NCI-H1105 (cell line): ENCODE measurements at regions not wholly inside any gene's neighbourhood (a gene's known extent, or its start where the extent isn't known, plus 50 kb on each side); places are given as distances from the start of the nearest gene placed in this dataset.
"Not testable (repeated sequence)": the region's sequence is repeated elsewhere in the genome, so short reads cannot be mapped to it uniquely, and the experiment has no call there.

Experiments
- DNase-seq: peaks from one replicate; lab custom pipeline; 2025; lab: John Stamatoyannopoulos, UW

DNA sequence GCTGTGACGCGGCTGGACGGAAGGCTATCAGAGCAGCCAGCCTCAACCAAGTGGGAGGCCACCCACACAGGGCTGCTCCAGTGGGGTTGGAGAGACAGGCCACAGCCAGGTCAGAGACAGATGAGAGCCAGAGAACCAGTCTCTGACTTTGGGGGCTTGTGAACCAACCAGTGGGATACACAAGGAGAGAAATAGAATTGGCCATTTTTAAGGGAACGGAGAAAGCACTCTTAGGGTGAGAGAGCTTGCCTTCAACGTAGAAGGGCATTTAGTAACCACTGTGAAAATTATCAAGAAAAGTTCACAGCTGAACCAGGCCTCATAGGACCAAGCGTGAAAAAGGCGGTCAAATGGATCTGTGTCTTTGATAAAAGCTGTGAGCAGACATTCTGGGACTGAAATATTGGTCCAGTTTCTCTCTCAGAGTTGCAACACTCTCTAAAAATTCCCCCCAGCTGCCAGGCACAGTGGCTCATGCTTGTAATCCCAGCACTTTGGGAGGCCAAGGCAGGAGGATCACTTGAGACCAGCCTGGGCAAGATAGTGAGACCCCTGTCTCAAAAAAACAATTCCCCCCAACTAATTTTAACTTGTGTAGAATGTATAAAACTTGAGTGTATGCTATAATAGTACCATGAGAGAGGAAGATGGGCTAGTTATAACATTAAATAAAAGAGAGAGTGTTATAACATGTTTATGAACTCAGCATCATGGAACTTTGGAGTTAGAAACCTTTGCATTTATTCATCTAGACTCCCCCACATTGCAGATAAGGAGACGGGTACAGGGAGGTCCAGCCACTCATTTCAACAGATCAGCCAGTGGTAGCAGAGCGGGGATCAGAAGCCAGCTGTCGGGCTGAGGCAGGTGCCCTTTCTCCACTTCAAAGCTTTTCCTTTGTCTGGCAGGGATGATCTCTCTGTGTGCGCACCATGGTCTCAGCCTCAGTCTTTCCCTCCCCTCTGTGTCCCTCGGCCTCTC, 132.2 kb downstream of the NPIPB11 start:
- DNase-seq, result not testable (repeated sequence)

DNA sequence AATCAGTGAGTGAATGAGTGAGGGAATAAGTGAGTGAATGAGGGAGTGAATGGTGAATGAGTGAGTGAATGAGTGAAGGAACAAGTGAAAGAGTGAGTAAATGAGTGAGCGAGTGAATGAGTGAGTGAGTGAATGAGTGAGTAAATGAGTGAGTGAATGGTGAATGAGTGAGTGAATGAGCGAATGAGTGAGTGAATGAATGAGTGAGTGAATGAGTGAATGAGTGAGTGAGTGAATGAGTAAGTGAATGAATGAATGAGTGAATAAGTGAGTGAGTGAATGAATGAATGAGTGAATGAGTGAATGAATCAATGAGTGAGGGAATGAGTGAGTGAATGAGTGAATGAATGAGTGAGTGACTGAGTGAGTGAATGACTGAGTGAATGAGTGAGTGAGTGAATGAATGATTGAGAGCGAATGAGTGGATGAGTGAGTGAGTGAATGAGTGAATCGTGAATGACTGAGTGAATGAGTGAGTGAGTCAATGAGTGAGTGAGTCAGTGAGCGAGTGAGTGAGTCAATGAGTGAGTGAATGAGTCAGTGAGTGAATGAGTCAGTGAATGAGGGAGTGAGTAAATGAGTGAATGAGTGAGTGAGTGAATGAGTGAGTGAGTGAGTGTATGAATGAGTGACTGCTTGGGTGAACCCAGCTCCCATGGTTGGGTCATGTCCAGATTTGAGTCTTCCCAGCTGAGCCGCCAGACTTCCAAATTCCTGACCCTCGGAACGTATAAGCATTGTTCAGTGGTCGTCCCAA, 133.0 kb downstream of the NPIPB11 start:
- DNase-seq, result not testable (repeated sequence)

DNA sequence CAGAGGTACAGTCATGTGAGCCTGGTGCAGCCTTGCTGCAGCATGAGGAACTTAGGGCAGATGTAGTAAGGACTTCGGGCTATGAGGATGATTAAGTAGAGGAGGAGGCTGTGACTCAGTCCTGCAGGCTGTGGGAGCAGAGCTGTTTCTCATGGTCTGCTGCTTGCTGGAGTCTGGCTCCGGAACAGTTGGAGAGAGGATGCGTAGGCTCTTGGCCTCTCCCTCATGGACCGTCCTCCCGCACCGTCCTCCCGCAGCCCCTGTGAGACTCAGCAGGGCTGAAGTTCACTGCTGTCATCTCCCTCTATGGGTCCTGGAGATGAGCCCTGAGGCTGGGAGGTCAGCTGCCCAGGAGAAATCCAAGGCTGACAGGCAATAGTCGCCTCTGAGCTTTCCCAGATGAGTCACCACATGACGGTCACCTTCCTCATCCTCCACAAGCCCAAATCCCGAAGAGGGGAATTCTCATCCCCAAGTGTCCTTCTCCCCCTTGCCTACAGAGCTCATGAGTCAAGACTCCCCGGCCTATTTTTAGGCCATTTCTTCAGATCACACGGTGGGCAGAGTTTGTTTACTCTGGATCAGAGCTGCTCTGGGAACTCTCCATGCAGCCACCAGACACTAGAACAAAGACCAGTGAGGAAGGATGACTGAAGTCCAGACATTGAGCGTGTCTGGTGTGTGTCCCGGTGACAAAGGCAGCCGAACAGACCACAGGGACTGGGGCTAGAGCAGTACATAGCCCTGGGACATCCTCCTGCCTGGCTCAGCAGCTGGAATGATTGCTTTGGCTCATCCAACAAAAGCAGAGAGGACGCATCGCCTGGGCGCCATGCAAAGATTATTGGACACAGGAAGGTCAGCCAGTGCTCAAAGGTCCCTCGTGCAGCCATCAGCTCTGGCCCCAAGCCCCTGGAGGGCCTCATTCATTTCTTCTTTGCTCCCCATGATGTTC, 134.5 kb downstream of the NPIPB11 start:
- not testable (repeated sequence) for DNase-seq

DNA sequence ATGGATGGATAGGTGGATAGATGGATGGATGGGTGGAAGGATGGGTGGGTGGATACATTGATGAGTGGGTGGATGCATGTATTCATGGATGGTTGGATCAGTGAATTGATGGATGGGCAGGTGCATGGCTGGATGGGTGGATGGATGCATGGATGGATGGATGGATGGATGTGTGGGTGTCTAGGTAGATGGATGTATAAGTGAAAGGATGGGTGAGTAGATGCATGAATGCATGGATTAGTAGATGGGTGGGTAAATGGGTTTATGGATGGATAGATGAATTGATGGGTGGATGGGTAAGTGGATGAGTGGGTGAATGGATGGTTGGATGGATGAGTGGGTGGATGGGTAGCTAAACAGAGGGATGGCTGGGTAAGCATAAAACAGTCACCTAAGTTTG, 135.6 kb downstream of the NPIPB11 start:
- DNase-seq, result not testable (repeated sequence)

DNA sequence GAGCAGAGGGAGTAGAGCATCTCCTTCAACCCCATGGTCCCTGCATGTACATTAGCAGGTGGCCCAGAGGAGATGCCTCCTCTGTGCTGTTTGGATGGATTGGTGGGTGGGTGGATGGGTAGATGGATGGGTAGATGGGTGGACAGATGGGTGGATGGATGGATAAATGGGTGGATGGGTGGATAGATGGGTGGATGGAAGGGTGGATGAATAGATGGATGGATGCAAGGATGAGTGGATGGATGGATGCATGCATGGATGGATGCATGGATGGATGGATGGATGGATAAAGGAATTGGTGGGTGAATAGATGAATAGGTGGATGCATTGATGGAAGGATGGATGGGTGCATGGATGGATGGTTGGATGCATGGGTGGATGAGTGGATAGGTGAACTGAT, 136.5 kb downstream of the NPIPB11 start:
- not testable (repeated sequence) for DNase-seq

DNA sequence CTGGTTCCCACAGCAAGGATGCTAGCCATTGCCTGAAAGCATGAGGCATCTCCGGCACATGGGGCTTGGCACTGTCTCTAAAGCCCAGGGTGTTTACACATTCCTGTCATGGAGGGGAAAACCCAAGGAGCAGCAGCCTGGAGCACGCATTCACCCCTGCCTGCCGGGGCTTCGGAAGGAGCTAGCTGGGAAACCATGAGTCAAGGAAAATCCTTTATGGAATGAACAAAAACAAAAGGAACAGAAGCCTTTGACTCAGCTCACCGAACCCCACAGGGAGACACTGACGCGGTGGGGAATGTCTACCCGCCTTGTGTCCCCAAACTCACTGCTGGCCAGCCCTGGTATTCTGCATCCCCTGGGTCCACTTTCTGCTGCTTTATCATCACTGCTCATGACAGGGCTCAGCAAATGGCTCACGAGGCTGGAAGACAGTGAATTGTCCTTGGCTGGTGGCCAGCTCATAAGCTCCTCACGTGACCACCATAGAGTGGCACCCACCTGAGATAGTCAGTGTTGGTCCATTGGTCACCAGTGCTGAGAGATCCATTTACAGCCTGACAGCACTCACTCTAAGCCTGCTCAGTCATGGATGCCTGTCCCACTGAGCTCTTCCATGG, 137.2 kb downstream of the NPIPB11 start:
- not testable (repeated sequence) for DNase-seq

DNA sequence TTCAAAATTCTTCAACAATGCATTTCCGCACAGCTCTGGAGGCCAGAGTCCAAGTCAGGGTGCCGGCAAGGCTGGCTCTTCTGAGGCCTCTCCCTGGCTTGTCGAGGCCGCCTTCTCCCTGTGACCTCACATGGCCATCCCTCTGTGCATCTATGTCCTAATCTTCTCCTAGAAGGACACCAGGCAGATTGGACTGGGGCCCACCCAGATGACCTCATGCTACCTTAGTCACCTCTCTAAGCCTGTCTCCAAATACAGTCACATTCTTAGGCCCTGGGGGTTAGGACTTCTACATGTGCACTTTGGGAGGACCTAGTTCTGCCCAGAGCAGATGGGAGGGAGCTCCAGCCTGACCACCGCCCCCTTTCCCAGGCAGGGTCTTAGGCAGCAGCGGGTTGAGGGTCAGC, 137.7 kb downstream of the NPIPB11 start:
- not testable (repeated sequence) for DNase-seq

DNA sequence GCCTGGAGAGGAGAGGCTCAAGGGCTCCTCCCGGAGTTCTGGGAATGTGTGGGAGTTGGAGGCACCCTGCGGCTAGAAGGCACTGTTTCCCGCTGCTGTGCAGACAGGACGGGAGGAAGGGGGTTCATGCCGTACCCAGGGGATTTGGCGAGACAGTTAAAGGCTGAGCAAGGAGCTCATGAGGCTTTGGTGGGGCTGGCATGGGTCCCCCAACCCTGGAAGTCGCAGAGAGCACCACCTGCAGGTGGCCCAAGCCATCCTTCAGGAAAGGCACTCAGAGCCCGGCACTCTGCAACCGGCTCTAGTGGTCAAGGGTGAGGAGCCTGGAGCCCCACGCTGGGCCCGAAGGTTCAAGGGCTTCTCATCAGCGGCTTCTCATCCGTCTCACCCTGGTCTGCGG, 138.2 kb downstream of the NPIPB11 start:
- DNase-seq, result not testable (repeated sequence)

DNA sequence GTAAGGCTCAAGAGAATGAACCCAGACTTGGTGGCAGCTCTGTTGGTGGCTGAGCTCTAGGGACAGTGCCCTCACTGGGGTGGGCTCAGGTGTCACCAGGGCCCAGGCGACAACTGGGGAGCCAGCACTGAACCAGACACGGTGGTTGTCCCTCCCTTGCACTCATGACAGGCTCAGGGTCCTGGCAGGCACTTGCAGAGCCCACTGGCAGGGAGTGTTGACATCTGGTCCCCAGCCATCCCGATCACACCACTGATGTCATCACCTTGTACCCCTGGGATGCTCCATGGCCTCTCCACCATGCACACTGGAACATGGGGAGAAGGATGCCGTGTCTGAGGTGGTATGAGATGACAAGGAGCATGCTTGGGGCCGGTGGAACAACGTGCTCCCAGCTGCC, 138.6 kb downstream of the NPIPB11 start:
- DNase-seq, result not testable (repeated sequence)

DNA sequence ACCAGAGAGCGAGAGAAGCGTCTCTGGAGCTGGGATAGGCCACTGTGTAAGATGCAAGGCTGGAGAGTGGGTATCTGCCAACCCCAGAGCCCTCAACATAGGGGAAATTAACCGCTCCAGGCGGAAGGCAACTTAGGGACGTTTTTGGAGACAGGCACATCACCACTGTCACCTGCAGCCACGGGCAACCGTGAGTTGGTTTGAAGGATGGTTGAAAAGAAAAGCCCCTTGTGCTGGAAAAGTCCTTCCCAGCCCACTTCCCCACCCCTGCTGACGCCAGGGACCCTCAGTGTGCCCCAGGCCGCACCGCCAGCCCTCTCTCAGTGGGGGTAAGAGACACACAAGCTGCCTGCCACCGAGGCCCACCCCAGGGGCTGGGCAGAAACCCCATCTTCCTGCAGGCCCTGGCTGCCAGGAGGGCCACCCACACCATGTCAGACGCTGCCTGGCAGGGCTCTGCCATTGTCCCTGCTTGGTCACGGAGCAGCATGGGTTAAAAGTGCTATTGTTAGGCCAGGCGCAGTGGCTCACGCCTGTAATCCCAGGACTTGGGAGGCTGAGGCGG, 139.4 kb downstream of the NPIPB11 start:
- not testable (repeated sequence) for DNase-seq

DNA sequence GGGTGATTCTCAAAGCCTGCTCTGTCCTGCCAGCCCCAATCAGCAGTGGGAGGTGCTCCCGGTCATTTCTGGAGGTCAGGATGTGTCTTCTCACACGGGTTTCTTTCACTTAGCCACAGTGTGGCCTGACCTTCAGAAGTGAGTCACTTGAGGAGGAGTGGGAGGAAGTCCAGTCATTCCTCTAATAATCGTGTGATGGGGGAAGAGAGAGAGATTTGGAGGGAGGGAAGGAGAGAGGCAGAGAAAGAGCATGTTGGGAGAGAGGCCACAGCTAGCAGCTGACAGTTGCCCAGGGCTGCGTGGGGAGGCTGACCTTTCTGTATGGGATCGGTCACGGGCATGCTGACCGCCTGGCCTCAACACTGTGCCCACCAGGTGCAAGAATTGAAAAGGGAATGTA, 139.9 kb downstream of the NPIPB11 start:
- not testable (repeated sequence) for DNase-seq

DNA sequence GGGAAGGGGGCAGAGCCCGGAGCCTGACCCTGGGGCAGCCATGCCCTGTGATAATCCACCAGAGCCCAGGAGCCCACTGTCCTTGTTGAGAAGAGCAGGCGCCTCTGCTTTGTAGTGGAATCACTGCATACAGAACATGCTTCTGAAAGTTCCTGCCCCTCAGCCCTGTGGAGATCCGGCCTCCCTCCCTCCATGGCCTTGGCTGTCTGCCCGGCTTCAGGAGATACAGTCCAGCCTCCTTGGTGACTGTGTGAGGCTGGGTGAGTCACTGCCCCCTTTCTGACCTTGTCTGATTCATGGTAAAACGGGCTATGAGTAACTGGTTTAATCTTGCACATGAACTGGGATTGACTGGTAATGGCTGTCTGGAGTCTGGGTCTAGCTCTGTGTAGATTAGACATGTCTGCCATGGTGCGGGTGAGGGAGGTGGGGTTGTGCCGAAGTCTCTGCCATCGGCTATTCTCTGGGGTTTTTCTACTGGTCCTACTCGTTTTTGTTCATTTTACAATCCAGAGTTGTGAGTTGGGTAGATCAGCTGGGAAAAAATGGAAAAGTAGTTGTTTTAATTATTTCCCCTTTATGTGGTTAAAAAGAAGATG, 141.2 kb downstream of the NPIPB11 start:
- not testable (repeated sequence) for DNase-seq

DNA sequence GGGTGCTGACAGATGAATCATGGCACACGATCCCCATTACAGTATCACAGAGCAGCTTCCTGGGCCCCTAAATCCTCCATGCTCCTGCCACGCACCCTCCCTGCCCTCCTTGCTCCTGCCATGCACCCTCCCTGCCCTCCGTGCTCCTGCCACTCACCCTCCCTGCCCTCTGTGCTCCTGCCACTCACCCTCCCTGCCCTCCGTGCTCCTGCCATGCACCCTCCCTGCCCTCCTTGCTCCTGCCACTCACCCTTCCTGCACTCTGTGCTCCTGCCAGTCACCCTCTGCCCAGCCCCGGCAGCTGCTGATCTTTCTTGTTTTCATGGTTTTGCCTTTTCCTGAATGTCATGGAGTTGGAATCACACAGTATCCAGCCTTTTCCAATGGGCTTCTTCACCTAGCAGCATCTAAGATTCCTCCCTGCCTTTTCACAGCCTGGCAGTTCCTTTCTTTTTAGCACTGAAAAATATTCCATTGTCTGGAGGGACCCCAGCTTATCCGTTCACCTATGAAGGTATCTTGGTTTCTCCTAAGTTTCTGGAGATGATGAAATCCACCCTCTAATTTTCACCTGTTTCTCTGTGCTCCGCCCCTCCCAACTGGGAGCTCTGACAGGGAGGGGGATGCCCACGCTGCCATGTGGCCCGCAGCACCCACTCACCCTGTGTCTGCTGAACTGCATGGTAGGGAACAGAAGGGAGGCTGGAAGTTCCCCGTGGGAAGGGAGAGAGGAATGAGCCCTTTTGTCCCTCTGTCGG, 142.3 kb downstream of the NPIPB11 start:
- DNase-seq, result not testable (repeated sequence)

DNA sequence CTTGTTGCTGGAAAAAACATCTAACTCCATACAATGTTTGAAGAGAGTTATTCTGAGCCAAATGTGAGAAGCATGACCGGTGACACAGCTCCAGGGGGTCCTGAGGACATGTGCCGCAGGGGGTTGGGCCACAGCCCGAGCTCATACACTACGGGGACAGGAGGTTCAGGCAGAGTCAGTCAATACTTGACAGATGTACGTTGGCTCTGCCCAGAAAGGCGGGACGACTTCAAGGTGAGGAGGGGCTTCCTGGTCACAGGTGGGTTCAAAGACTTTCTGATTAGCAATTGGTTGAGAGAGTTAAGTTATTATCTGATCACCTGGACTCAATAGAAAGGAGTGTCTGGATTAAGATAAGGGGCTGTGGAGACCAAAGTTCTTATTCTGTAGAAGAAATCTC, 143.8 kb downstream of the NPIPB11 start:
- DNase-seq, result not testable (repeated sequence)

DNA sequence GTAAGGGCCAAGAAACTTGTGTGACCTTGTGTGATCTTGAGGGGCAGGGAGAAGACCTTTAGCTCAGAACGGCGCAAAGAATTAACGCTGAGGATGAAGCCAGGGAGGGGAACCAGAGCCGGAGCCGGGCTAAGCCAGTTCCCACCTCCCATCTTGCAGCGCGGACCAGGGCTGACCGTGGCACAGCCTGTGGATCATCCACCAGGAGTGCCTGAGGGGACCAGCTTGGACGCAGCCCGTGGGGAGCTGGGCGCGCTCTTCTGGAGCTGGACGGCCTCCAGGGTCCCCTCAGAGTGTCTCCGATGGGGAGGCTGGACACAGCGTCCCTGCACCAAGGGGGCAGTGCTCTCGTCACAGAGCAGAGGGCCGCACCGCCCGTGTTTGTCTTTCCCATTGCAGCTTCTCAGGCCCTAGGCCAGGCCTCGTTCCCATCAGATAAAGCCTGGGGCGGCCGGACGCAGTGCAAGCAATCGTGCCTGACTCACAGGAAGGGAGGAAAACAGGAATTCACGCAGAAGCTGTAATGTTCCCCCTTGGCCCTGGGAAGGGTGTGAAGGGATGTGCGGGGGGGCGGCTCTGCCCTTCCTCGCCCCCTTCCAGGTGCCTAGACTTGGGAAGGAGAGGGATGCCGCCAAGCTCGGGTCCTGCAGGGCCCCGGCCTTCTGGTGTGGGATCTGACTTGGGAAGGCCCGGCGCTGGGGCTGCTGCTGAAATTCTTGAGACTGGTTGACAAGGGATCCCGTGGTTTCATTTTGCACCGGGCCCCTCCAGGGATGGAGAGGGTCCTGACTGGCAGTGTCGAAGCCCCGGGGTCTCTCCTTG, 144.9 kb downstream of the NPIPB11 start:
- DNase-seq, result not testable (repeated sequence)

DNA sequence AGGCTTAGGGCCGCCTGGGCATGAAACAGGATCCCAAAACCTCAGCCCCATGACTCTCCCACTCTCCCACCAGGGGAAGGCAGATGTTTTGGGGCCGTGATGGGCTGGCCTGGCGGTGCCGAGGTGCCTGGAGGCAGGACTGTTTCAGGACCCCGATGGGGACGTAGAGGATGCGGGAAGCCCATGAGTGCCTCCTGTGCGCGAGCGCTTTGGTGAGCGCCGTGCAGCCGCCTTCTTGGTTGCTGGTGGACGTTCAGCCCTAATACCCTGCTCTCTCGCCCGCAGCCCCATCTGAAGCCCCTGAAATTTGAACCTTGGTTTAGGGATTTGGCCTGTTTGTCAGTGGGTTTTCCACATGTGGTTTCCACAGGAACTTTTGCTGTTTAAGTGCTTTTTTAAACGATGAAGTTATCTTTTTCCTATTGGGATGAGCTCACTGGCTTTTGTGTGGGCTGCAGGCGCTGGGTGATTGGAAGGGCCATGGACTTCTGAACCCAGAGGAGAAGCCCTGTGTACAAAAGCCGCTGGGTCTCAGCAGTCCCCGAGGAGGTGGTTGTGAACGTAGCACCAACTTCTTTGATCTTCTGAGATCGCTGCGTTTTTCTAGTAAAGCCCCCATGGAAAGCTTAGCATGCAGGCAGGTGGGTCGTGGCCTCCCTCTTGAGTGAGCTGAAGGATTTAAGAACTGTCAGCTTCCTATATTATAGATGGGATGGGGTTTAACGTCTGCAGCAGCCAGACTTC, 145.7 kb downstream of the NPIPB11 start:
- DNase-seq, result not testable (repeated sequence)

DNA sequence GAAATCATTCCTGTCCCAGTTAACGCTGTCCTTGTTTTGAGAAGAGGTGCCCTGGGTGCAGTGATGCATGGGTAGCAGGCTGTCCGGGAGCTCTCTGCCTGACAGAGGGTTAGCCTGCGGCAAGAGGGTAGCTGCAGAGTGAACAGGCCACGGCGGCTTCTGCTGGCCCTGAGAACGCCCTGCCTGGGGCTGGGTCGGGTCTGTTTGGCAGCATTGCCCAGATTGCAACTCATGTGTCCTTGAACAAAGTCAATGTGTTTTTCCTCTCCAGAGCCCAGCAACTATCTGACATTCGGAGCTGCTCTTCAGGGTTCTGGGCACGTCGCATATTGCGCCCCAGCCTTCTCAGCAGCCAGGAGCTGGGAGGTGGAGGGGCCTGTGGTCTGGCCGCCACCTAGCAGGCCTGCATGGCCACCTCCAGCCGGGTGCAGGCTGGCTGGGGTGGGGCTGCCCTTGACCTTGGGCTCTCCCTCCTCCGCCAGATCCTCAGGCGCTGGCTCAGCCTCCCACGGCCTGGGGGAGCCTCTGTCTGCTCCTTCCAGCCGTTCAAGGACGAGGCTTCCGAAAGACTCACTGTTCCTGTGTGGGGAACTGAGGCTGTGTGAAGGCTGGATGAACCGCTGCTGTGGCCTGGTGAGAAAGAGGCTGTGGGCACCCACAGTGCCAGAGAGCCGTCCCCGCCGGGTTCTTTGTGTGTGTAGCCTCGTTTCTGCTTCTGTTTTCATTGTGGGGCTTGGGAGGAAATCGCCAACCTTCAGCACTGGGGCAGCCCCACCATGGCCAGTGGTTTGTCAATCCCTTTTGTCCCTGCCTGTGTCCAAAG, 146.7 kb downstream of the NPIPB11 start:
- DNase-seq, result not testable (repeated sequence)
